IMR-90 (cell line): ENCODE measurements at regions not wholly inside any gene's neighbourhood (a gene's known extent, or its start where the extent isn't known, plus 50 kb on each side); places are given as distances from the start of the nearest gene placed in this dataset.

Experiments used
- ATAC-seq: fragments of 200-7000 bp; cut with Tn5 transposase; 2 replicates; pipeline ENCODE4 v1.9.1; 2020; ENCODE audit warnings: low read depth, mild to moderate bottlenecking, moderate library complexity
- BruUV-seq: library from RNA; stranded (reverse); fragments of 400-500 nt; replicated peaks from 2 replicates; lab custom pipeline; 2021; lab: Mats Ljungman, UMichigan
- CTCF ChIA-PET: fragments of 300-600 bp; formaldehyde crosslinking; extraction: SDS; loops from one replicate; lab custom pipeline; 2021; ENCODE audit warnings: antibody characterized with exemption; lab: Yijun Ruan, JAX
- POLR2A ChIA-PET: fragments of 300-600 bp; sonication (Branson Sonifier 250); formaldehyde crosslinking; loops from one replicate; lab custom pipeline; 2022; ENCODE audit warnings: antibody characterized with exemption; ENCODE audit not compliant: unreplicated experiment; lab: Charles Lee
- DNase-seq: peaks from one replicate; pipeline ENCODE4 v3.0.0; 2013
- H2AFZ ChIP-seq: replicated peaks from 2 replicates; pipeline ENCODE3; 2013; ENCODE audit warnings: low read length, mild to moderate bottlenecking; ENCODE audit not compliant: poor library complexity
- H2AK5ac ChIP-seq: 2 replicates; pipeline ENCODE4 v1.6.1; 2013; ENCODE audit warnings: low read depth, low read length, inconsistent platforms
- H2AK9ac ChIP-seq: replicated peaks from 2 replicates; pipeline ENCODE3; 2013; ENCODE audit warnings: mild to moderate bottlenecking, low read depth, low read length, moderate library complexity; ENCODE audit not compliant: poor library complexity
- H2BK120ac ChIP-seq: 2 replicates; pipeline ENCODE4 v1.6.1; 2013; ENCODE audit warnings: low read depth, low read length, inconsistent platforms
- H2BK15ac ChIP-seq: 3 replicates; pipeline ENCODE4 v1.6.1; 2013; ENCODE audit warnings: low read depth, low read length, inconsistent platforms
- H2BK20ac ChIP-seq: 2 replicates; pipeline ENCODE4 v1.6.1; 2013; ENCODE audit warnings: low read depth, mild to moderate bottlenecking, inconsistent platforms, low read length, moderate library complexity
- H2BK5ac ChIP-seq: 2 replicates; pipeline ENCODE4 v1.6.1; 2013; ENCODE audit warnings: mild to moderate bottlenecking, low read depth, low read length, inconsistent platforms; ENCODE audit not compliant: poor library complexity, severe bottlenecking
- H3K14ac ChIP-seq: replicated peaks from 2 replicates; pipeline ENCODE4 v1.6.1; 2013; ENCODE audit warnings: low read depth, low read length, inconsistent platforms
- H3K18ac ChIP-seq: 2 replicates; pipeline ENCODE4 v1.6.1; 2013; ENCODE audit warnings: low read depth, low read length, control low read depth
- H3K23ac ChIP-seq: 2 replicates; pipeline ENCODE4 v1.6.1; 2013; ENCODE audit warnings: low read depth, low read length, inconsistent platforms
- H3K27ac ChIP-seq: 2 replicates; pipeline ENCODE4 v1.5.1; 2013; ENCODE audit warnings: mild to moderate bottlenecking, control low read depth, low read length; ENCODE audit not compliant: insufficient read depth
- H3K27me3 ChIP-seq: 2 replicates; pipeline ENCODE4 v1.6.1; 2013; ENCODE audit warnings: low read length; ENCODE audit not compliant: control insufficient read depth, insufficient read depth
- H3K36me3 ChIP-seq: 2 replicates; pipeline ENCODE4 v1.6.1; 2013; ENCODE audit warnings: low read length, mixed read lengths; ENCODE audit not compliant: control insufficient read depth, insufficient read depth
- H3K4ac ChIP-seq: 2 replicates; pipeline ENCODE4 v1.6.1; 2013; ENCODE audit warnings: low read depth, low read length, inconsistent platforms
- H3K4me1 ChIP-seq: 2 replicates; pipeline ENCODE4 v1.6.1; 2013; ENCODE audit warnings: low read length, mixed read lengths; ENCODE audit not compliant: control insufficient read depth, insufficient read depth
- H3K4me2 ChIP-seq: 2 replicates; pipeline ENCODE4 v1.6.1; 2013; ENCODE audit warnings: low read depth, mild to moderate bottlenecking, control low read depth, low read length, moderate library complexity
- H3K4me3 ChIP-seq: 2 replicates; pipeline ENCODE4 v1.5.1; 2013; ENCODE audit warnings: low read depth, mild to moderate bottlenecking, control low read depth, low read length, moderate library complexity; ENCODE audit not compliant: insufficient read depth
- H3K56ac ChIP-seq: 2 replicates; pipeline ENCODE4 v1.6.1; 2013; ENCODE audit warnings: low read length, inconsistent platforms; ENCODE audit not compliant: insufficient read depth; ENCODE audit errors: extremely low read depth
- H3K79me1 ChIP-seq, 2 experiments: 2 replicates each; pipeline ENCODE4 v1.6.1; 2013; ENCODE audit warnings: low read length in 2 of 2, inconsistent platforms in 1 of 2, low read depth in 1 of 2
- H3K9ac ChIP-seq: 2 replicates; pipeline ENCODE4 v1.6.1; 2013; ENCODE audit warnings: low read depth, low read length, control low read depth
- H3K9me1 ChIP-seq: 2 replicates; pipeline ENCODE4 v1.6.1; 2013; ENCODE audit warnings: low read length, inconsistent platforms; ENCODE audit not compliant: insufficient read depth
- H3K9me3 ChIP-seq: 2 replicates; pipeline ENCODE4 v1.6.1; 2013; ENCODE audit warnings: low read length; ENCODE audit not compliant: control insufficient read depth, insufficient read depth
- H4K20me1 ChIP-seq: 2 replicates; pipeline ENCODE4 v1.6.1; 2013; ENCODE audit warnings: low read length, inconsistent platforms; ENCODE audit not compliant: insufficient read depth
- H4K5ac ChIP-seq: 2 replicates; pipeline ENCODE4 v1.6.1; 2013; ENCODE audit warnings: mild to moderate bottlenecking, low read depth, low read length, control low read depth
- H4K8ac ChIP-seq, 2 experiments: 2 replicates each; pipeline ENCODE4 v1.6.1; 2013; ENCODE audit warnings: low read depth in 2 of 2, low read length in 2 of 2, control low read depth in 1 of 2, inconsistent platforms in 1 of 2
- H4K91ac ChIP-seq: 2 replicates; pipeline ENCODE4 v1.6.1; 2013; ENCODE audit warnings: low read depth, low read length, inconsistent platforms; ENCODE audit not compliant: insufficient read depth
- CEBPB ChIP-seq: IDR thresholded peaks from 2 replicates; pipeline ENCODE4 v1.6.1; 2012; ENCODE audit warnings: low read depth, low read length, improper control_type of control experiment
- CHD1 ChIP-seq: IDR thresholded peaks from 2 replicates; pipeline ENCODE4 v1.6.1; 2012; ENCODE audit warnings: low read depth, low read length, improper control_type of control experiment
- CTCF ChIP-seq: conservative IDR thresholded peaks from 2 replicates; pipeline ENCODE4 v1.5.1; 2012; ENCODE audit warnings: mild to moderate bottlenecking, low read depth, low read length, improper control_type of control experiment
- FOS ChIP-seq: fragments of 150-350 bp; IDR thresholded peaks from 2 replicates; pipeline ENCODE4 v1.6.1; 2016; ENCODE audit warnings: low read depth, low read length
- MAZ ChIP-seq: IDR thresholded peaks from 2 replicates; pipeline ENCODE4 v1.6.1; 2012; ENCODE audit warnings: low read depth, mild to moderate bottlenecking, low read length, improper control_type of control experiment, moderate library complexity, borderline replicate concordance
- NFE2L2 ChIP-seq: fragments of 150-350 bp; IDR thresholded peaks from 2 replicates; pipeline ENCODE4 v1.6.1; 2016; ENCODE audit warnings: low read depth, mild to moderate bottlenecking, low read length
- POLR2A ChIP-seq: IDR thresholded peaks from 2 replicates; pipeline ENCODE4 v1.6.1; 2012; ENCODE audit warnings: mild to moderate bottlenecking, low read depth, low read length
- SMC3 ChIP-seq: fragments of 150-350 bp; IDR thresholded peaks from 2 replicates; pipeline ENCODE4 v1.6.1; 2016; ENCODE audit warnings: low read depth, mild to moderate bottlenecking, antibody characterized with exemption, low read length, moderate library complexity
- WGBS, 2 experiments: methylation state at CpG; one replicate each; pipeline versions ENCODE4 v1.1.5 to v1.1.7; 2013; ENCODE audit warnings: missing lambda C conversion rate in 2 of 2; ENCODE audit not compliant: insufficient read length in 1 of 2; ENCODE audit errors: extremely low coverage in 2 of 2; 5-methylcytosine and 5-hydroxymethylcytosine counted together
- dilution Hi-C: fragments of 300-500 bp; cut with HindIII; formaldehyde crosslinking; loops from one replicate; pipeline ENCODE4 v1.14.3; 2018; ENCODE audit warnings: low sequenced_read_pairs; ENCODE audit not compliant: unreplicated experiment
- in situ Hi-C: fragments of 300-500 bp; cut with MboI; formaldehyde crosslinking; loops from 3 replicates; pipeline ENCODE4 v1.14.3; 2019; ENCODE audit warnings: low sequenced_read_pairs, inconsistent platforms, mixed read lengths
- intact Hi-C: fragments of 100-400 bp; cut with micrococcal nuclease; formaldehyde crosslinking; loops from 2 replicates; pipeline ENCODE4 v1.10.0; 2022

GRCh38 chr6:166739976-166740318 is 112.9 kb upstream of the RPS6KA2 start:
- Histone ChIP-seq H4K91ac (no peak overlapping the region), H3K9me1 (peaks cover 8% of the 10 kb centered on the region; the same call in 1 of the 2 replicates), H3K79me1 (no peaks in the 10 kb centered on the region), H3K4me1 (peaks cover 8% of the 10 kb centered on the region; the same call in 1 of the 2 replicates), H3K4me3 (no peak overlapping the region), H3K27me3 (no peaks in the 10 kb centered on the region; the same call in 1 of the 2 replicates), H3K27ac (no peak overlapping the region), H3K9ac (no peak overlapping the region), H3K56ac (no peak overlapping the region), H3K4ac (no peak overlapping the region; the same call in 1 of the 2 replicates), H3K14ac (no peak overlapping the region), H2BK120ac (no peak overlapping the region), H4K8ac (no peak overlapping the region), H3K18ac (no peak overlapping the region), H2AFZ (no peak overlapping the region), H4K20me1 (no peaks in the 10 kb centered on the region), H2BK15ac (no peak overlapping the region), H2BK20ac (no peak overlapping the region), H3K9me3 (peaks cover 3% of the 10 kb centered on the region), H2AK5ac (0 out of 2 replicates have a peak overlapping the region, but pooled peaks have one; percentile 44), H3K23ac (no peak overlapping the region), H2BK5ac (no peak overlapping the region), H3K36me3 (no peaks in the 10 kb centered on the region), H4K5ac (no peak overlapping the region), H3K4me2 (no peak overlapping the region), H2AK9ac (peak overlapping the region; percentile 39)
- DNase-seq = no peak
- CTCF ChIA-PET = no interaction called here
- WGBS, 2 experiments = no CpG with 5 or more reads among the region's 1 CpG
- POLR2A ChIA-PET = no interaction called here
- in situ Hi-C loops = no loop called here
- TF ChIP-seq SMC3 (no peak), FOS (no peak), MAZ (no peak), CHD1 (no peak), POLR2A (no peak), CTCF (no peak), CEBPB (no peak), NFE2L2 (no peak)
- intact Hi-C loops = no loop called here
- no peak for ATAC-seq
- dilution Hi-C loops = no loop called here
- BruUV-seq = no TSS peak
